Heart right ventricle (tissue), 16 donors: ENCODE measurements at regions not wholly inside any gene's neighbourhood (a gene's known extent, or its start where the extent isn't known, plus 50 kb on each side); places are given as distances from the start of the nearest gene placed in this dataset.

Experiments used
- ATAC-seq, 8 donors: fragments of 200-7000 bp; cut with Tn5 transposase; one replicate each; pipeline ENCODE4 v1.9.1; 2020; ENCODE audit warnings: mild to moderate bottlenecking in 8 of 8, moderate library complexity in 8 of 8, moderate number of reproducible peaks in 1 of 8
- DNase-seq, 2 donors: peaks; one replicate each; pipeline ENCODE4 v3.0.0-alpha.2; 2020
- H3K27ac ChIP-seq, 10 donors: fragments of 200-600 bp; sonication (generic) in 2 of 10; one replicate each; pipeline versions ENCODE4 v1.5.0 to v1.8.0; 2020 to 2022; ENCODE audit warnings: mild to moderate bottlenecking in 3 of 10
- H3K27me3 ChIP-seq, 7 donors: fragments of 200-600 bp; one replicate each; pipeline ENCODE4 v1.8.0; 2021 to 2022; ENCODE audit warnings: mild to moderate bottlenecking in 2 of 7
- H3K36me3 ChIP-seq, 9 donors: fragments of 200-600 bp; sonication (generic) in 1 of 9; one replicate each; pipeline versions ENCODE4 v1.5.0 to v1.8.0; 2020 to 2022; ENCODE audit warnings: mild to moderate bottlenecking in 2 of 9
- H3K4me1 ChIP-seq, 9 donors: fragments of 200-600 bp; sonication (generic) in 1 of 9; one replicate each; pipeline versions ENCODE4 v1.5.0 to v1.8.0; 2020 to 2022; ENCODE audit warnings: mild to moderate bottlenecking in 4 of 9
- H3K4me3 ChIP-seq, 10 donors: fragments of 200-600 bp; sonication (generic) in 2 of 10; one replicate each; pipeline versions ENCODE4 v1.5.0 to v1.8.0; 2020 to 2022; ENCODE audit warnings: mild to moderate bottlenecking in 7 of 10, moderate library complexity in 2 of 10
- H3K9me3 ChIP-seq, 11 donors: fragments of 200-600 bp in 10 of 11; sonication (generic) in 2 of 11; one replicate each; pipeline versions ENCODE4 v1.5.0 to v1.8.0; 2013 to 2022; ENCODE audit warnings: mild to moderate bottlenecking in 2 of 11, control low read depth in 1 of 11, moderate library complexity in 1 of 11
- CTCF ChIP-seq, 9 donors: fragments of 200-600 bp; sonication (generic) in 2 of 9; IDR thresholded peaks; one replicate each; pipeline versions ENCODE4 v1.5.0 to v1.8.0; 2021 to 2022; ENCODE audit warnings: antibody characterized with exemption in 9 of 9, mild to moderate bottlenecking in 5 of 9, moderate library complexity in 1 of 9
- WGBS, 2 donors: extraction: QIAGEN DNeasy Blood & Tissue Kit; methylation state at CpG; one replicate each; pipeline ENCODE4 v1.1.7; 2013; ENCODE audit warnings: inconsistent platforms in 1 of 2; 5-methylcytosine and 5-hydroxymethylcytosine counted together
- intact Hi-C, 10 donors: fragments of 100-400 bp; cut with DNase I; formaldehyde crosslinking; loops; one replicate each; pipeline versions ENCODE4 v1.11.1 to v1.14.2; 2022
- donor health status: Arrhythmogenic right ventricular cardiomyopathy.
- donor health status: ischemic (EF 13 %, LVEDD 7.1; RV severe dilation, severe dysfunction).
- donor health status: healthy with polysubstance abuse.
- donor health status: DM: no; HTN: yes; CAD: no.
- donor health status: DM: no; HTN: no; CAD: no.
- donor health status: ischemic (EF 25% LVEDD 6.9; RV normal size, moderate dysfunction).
- donor health status: ischemic (EF 25% LVEDD 5.7; RV mildly dilated, moderate dysfunction).
- donor health status: healthy.
- donor health status: DM: yes; HTN: yes; CAD: no.
- donor health status: Ischemic cardiomyopathy.
- donor health status: ischemic (EF 35%, LVEDD 5.7; RV mildly dilated, moderate dysfunction).
- donor health status: nonischemic (EF 11% LVEDD 7.7; RV severe dilation, severe dysfunction).
- donor health status: DM: yes; HTN: yes; CAD: no.
- donor health status: PGD.
- donor health status: ischemic (EF 29% LVEDD 5.4; RV normal size, mild dysfunction).
- donor health status: nonischemic (EF 23%, LVEDD 6.1; RV moderate dilation, normal function).

- intact Hi-C loops = no loop called here
- no peak for DNase-seq
These were observed 81.8 kb downstream of the ADRA2A start for GRCh38 chr10:111158595-111158994.

GRCh38 chr10:111161109-111161874 lies 84.5 kb downstream of the ADRA2A start:
- Histone ChIP-seq H3K27me3 (peaks cover 0 to 28% (median 13%) of the 10 kb centered on the region in 7 donors), H3K27ac (no peak overlapping the region), H3K9me3 (peaks cover 0 to 14% (median 0%) of the 10 kb centered on the region in 11 donors), H3K4me1 (no peaks in the 10 kb centered on the region), H3K4me3 (no peak overlapping the region), H3K36me3 (no peaks in the 10 kb centered on the region)
- ATAC-seq = no peak
- TF ChIP-seq CTCF (IDR thresholded peaks at IDR 0.05) = no peak
- 65% methylated on average over 7 of the region's 7 CpGs for whole genome bisulfite sequencing, 2 donors
- intact Hi-C loops = no loop called here
- no peak for DNase-seq

More at GRCh38 chr10:111158595-111158994, 81.8 kb downstream of the ADRA2A start:
- Histone ChIP-seq H3K27me3 (peaks cover 0 to 33% (median 14%) of the 10 kb centered on the region in 7 donors), H3K4me1 (no peaks in the 10 kb centered on the region), H3K27ac (no peak overlapping the region), H3K36me3 (no peaks in the 10 kb centered on the region), H3K9me3 (no peaks in the 10 kb centered on the region), H3K4me3 (no peak overlapping the region)
- 78 to 90% methylated on average over 3 of the region's 3 CpGs for WGBS, 2 donors
- no peak for ATAC-seq
- no peak for TF ChIP-seq CTCF (IDR thresholded peaks at IDR 0.05)

- WGBS, 2 donors = 88 to 91% methylated on average over 1 of the region's 1 CpG
- Histone ChIP-seq H3K27me3 (no peaks in the 10 kb centered on the region), H3K27ac (no peak overlapping the region), H3K9me3 (peaks cover 0 to 14% (median 0%) of the 10 kb centered on the region in 11 donors), H3K4me3 (no peak overlapping the region), H3K36me3 (no peaks in the 10 kb centered on the region), H3K4me1 (no peaks in the 10 kb centered on the region)
- intact Hi-C loops = no loop called here
- no peak for DNase-seq
- ATAC-seq = no peak
- TF ChIP-seq CTCF (IDR thresholded peaks at IDR 0.05) = no peak
These were observed 94.4 kb downstream of the ADRA2A start for GRCh38 chr10:111171183-111171582.

GRCh38 chr10:111175787-111176186 lies 99.0 kb downstream of the ADRA2A start:
- no peak for ATAC-seq
- TF ChIP-seq CTCF (IDR thresholded peaks at IDR 0.05) = no peak
- peaks cover 0 to 9% (median 0%) of the 10 kb centered on the region in 11 donors for H3K9me3 ChIP-seq

More at GRCh38 chr10:111175787-111176186, 99.0 kb downstream of the ADRA2A start:
- WGBS, 2 donors = 37 to 40% methylated on average over 3 of the region's 3 CpGs
- peaks cover 0 to 4% (median 0%) of the 10 kb centered on the region in 7 donors for H3K27me3 ChIP-seq
- no peak overlapping the region for H3K4me3 ChIP-seq
- H3K27ac ChIP-seq = no peak overlapping the region
- no peak for DNase-seq
- no peaks in the 10 kb centered on the region for H3K36me3 ChIP-seq
- intact Hi-C loops = no loop called here
- no peaks in the 10 kb centered on the region for H3K4me1 ChIP-seq
